Small intestine (tissue), 7 donors: ENCODE measurements at regions not wholly inside any gene's neighbourhood (a gene's known extent, or its start where the extent isn't known, plus 50 kb on each side); places are given as distances from the start of the nearest gene placed in this dataset.

Source experiments
- DNase-seq, 2 donors: peaks; one replicate each; pipeline versions ENCODE4 v3.0.0 to v3.0.0-alpha.2; 2013
- FAIRE-seq: peaks from 2 replicates; lab custom pipeline; 2012; peaks lifted over from hg19 to GRCh38; lab: Jason Lieb, UNC
- H3K27ac ChIP-seq, 3 donors: one replicate each; pipeline ENCODE4 v1.5.1; 2013; ENCODE audit warnings: low read length in 2 of 3, mild to moderate bottlenecking in 2 of 3, control low read depth in 1 of 3, inconsistent platforms in 1 of 3, low read depth in 1 of 3, moderate library complexity in 1 of 3
- H3K27me3 ChIP-seq, 3 donors: one replicate each; pipeline ENCODE4 v1.6.1; 2013; ENCODE audit warnings: low read length in 3 of 3, inconsistent platforms in 1 of 3; ENCODE audit not compliant: control insufficient read depth in 3 of 3, insufficient read depth in 3 of 3
- H3K36me3 ChIP-seq, 3 donors: one replicate each; pipeline ENCODE4 v1.6.1; 2013; ENCODE audit warnings: low read length in 3 of 3, inconsistent platforms in 1 of 3, low read depth in 1 of 3, mild to moderate bottlenecking in 1 of 3, moderate library complexity in 1 of 3; ENCODE audit not compliant: control insufficient read depth in 3 of 3, insufficient read depth in 2 of 3
- H3K4me1 ChIP-seq, 3 donors: one replicate each; pipeline ENCODE4 v1.6.1; 2013; ENCODE audit warnings: low read length in 2 of 3, inconsistent platforms in 1 of 3, low read depth in 1 of 3, mild to moderate bottlenecking in 1 of 3, moderate library complexity in 1 of 3; ENCODE audit not compliant: control insufficient read depth in 3 of 3, insufficient read depth in 2 of 3
- H3K4me3 ChIP-seq, 3 donors: one replicate each; pipeline ENCODE4 v1.5.1; 2013; ENCODE audit warnings: low read length in 3 of 3, control low read depth in 1 of 3, inconsistent platforms in 1 of 3, low read depth in 1 of 3, mild to moderate bottlenecking in 1 of 3, moderate library complexity in 1 of 3
- H3K9me3 ChIP-seq, 2 donors: one replicate each; pipeline ENCODE4 v1.6.1; 2013; ENCODE audit warnings: low read depth in 1 of 2, low read length in 1 of 2; ENCODE audit not compliant: control insufficient read depth in 2 of 2, insufficient read depth in 1 of 2
- WGBS, 3 donors: extraction: QIAGEN DNeasy Blood & Tissue Kit; methylation state at CpG; one replicate each; pipeline ENCODE4 v1.1.7; 2013; 5-methylcytosine and 5-hydroxymethylcytosine counted together
- donor health status: healthy with polysubstance abuse.
- donor health status: control.
- donor health status: control.
- donor health status: Bipolar disorder and iron deficiency.
- donor health status: healthy.

DNA sequence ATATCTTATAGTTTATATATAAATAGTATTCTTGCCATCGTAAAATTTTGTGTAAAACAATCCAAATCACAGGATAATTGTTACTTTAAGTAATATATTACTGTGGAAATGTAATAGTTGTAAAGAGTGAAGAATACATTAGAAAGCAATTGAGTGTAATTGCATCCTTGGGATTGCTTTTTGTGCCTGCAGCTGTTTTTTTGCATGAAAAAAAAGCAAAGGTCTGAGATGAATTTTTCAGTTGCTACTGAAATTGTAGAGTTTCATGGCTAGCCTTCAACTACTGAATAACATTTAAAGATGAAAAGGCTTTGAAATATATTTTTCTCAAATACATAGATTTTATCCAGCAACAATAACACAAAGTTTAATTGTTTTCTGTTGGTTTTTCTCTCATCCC, 232.0 kb upstream of the FAM174A start:
- H3K4me1 ChIP-seq, result no peaks in the 10 kb centered on the region
- no peak overlapping the region for H3K4me3 ChIP-seq
- H3K36me3 ChIP-seq, result no peaks in the 10 kb centered on the region
- no peaks in the 10 kb centered on the region for H3K27me3 ChIP-seq
- DNase-seq, result no peak
- FAIRE-seq, result no peak
- WGBS, 3 donors, result 67 to 79% (median 71%) methylated on average over 1 of the region's 1 CpG
- H3K27ac ChIP-seq, result no peak overlapping the region
- no peaks in the 10 kb centered on the region for H3K9me3 ChIP-seq

DNA sequence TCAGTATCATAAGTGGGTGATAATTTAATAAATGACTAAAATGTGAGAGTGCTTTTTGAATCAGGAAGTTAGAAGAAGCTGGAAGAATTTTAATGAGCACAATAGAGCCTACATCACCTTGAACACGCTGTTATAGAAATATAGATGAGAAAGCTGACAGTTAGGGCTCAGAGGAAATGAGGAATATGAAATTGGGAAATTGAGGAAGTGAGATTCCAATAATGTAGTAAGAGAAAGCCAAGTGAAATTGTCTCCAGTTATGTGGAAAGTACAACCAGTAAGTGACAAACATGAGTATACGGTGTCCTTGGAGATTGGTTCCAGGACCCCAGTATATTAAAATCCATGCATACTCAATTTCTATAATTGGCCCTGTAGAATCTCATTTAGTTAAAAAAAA, 235.9 kb upstream of the FAM174A start:
- Histone ChIP-seq H3K27ac (no peak overlapping the region), H3K9me3 (no peaks in the 10 kb centered on the region), H3K4me3 (no peak overlapping the region), H3K36me3 (no peaks in the 10 kb centered on the region), H3K4me1 (no peaks in the 10 kb centered on the region), H3K27me3 (no peaks in the 10 kb centered on the region)
- WGBS, 3 donors, result 85 to 93% (median 86%) methylated on average over 2 of the region's 2 CpGs
- no peak for FAIRE-seq
- DNase-seq, result no peak

DNA sequence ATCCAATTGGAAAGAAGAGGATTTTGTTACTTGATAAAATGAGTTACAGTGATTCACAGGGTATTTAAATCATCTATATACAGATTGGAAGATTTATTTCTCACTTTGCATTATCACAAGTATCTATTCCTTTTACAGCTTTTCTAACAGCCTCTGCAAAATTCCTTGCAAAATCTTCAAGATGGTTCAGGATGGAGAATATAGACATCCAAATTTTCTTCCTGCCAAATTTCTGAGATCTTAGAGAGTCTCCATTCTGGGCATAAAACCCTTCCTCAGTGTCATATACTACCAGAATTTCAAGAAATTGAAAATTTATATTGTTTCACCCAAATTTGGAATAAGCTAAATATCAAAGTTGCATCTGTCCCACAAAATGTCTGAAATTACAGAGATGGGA, 259.1 kb upstream of the FAM174A start:
- H3K9me3 ChIP-seq, result no peaks in the 10 kb centered on the region
- no peak for DNase-seq
- no peak for FAIRE-seq
- no peak overlapping the region for H3K4me3 ChIP-seq
- H3K36me3 ChIP-seq, result no peaks in the 10 kb centered on the region
- no peaks in the 10 kb centered on the region for H3K4me1 ChIP-seq
- no peaks in the 10 kb centered on the region for H3K27me3 ChIP-seq
- no peak overlapping the region for H3K27ac ChIP-seq

DNA sequence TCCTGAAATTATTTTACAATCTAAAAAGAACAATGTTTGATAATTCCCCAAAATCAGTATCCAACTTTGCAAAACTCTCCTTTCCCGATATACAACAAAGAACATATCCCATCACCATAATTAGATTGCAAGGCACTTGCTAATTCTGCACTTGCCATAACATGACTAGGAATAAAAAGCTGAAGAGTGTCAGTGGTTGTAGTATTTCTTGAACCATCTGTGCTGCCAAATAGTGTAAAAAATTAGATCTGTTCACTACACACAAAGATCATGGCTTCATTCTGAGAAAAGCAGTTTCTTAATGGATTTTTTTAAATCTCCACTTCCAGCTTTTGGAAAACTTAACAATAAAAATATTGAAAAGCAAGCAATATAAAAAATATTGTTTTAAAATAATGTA, 259.5 kb upstream of the FAM174A start:
- WGBS, 3 donors, result 85 to 88% (median 87%) methylated on average over 1 of the region's 1 CpG
- H3K4me3 ChIP-seq, result no peak overlapping the region
- no peak for DNase-seq
- H3K9me3 ChIP-seq, result no peaks in the 10 kb centered on the region
- H3K4me1 ChIP-seq, result no peaks in the 10 kb centered on the region
- no peak for FAIRE-seq
- no peaks in the 10 kb centered on the region for H3K27me3 ChIP-seq
- H3K36me3 ChIP-seq, result no peaks in the 10 kb centered on the region
- H3K27ac ChIP-seq, result no peak overlapping the region

DNA sequence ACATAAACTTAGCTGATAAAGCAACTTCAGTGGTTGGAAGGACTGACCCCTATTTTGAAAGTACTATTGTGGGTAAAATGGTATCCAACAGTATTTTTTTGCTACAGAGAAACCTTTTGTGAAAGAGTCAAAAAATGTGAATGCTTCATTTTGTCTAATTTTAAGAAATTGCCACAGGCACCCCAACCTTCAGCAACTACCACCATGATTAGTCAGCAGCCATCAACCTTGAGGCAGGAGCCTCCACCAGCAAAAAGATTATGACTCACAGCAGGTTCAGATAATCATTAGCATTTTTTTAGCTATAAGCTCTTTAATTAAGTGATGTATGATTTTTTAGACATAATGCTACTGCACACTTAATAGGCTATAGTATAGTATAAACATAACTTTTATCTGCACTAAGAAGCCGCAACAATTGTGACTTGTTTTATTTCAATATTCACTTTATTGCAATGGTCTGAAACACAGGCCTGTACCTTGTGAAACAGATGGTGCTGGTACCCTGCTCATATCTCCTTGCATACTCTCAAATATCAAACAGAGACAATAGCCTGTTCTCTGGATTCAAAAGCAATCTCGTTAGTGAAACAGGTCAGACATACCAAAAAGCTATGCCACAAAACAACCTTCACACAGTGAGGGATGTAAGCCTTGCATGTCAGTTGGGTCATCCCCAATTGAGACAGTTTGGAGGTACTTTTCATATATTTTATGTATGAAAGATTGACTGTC, 261.2 kb upstream of the FAM174A start:
- Histone ChIP-seq H3K9me3 (no peaks in the 10 kb centered on the region), H3K27me3 (no peaks in the 10 kb centered on the region), H3K36me3 (no peaks in the 10 kb centered on the region), H3K4me3 (no peak overlapping the region), H3K27ac (no peak overlapping the region), H3K4me1 (no peaks in the 10 kb centered on the region)
- no peak for FAIRE-seq
- no peak for DNase-seq
- 62 to 85% (median 79%) methylated on average over 2 of the region's 2 CpGs for WGBS, 3 donors

DNA sequence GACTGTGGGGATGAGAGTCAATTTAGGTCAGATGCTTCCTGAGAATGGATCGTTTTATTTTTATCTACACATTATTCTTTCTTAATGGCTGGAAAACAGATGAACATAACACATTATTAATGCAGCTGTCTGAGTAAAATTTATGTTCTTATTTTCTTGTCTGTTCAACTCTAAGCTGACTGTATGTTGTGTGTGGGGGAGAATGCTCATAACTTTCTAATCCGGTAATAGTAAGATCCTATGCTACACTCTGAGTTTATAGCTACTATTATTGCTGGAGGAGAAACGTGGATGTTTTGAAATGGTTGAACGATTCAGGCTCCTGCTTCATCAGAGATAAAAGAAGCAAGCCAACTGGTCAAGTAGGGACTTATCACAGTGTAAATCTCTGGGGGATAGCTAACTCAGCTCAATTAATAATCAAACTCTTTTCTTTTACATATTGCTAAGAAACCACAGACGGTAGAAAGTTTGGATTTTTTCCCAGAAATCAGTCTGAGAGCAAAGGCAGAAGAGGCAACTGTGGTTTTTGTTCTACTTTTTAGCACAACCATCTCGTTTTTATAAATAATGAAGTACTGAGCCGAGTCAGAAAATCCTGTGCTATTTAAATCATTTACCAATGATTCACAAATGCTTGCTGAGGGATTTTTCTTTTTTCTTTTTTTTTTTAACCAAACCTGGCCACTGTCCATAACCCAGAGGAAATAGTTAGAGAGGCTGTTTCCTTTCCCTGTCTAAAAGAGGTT, 265.0 kb upstream of the FAM174A start:
- Histone ChIP-seq H3K36me3 (no peaks in the 10 kb centered on the region), H3K4me3 (no peak overlapping the region), H3K9me3 (no peaks in the 10 kb centered on the region), H3K27ac (no peak overlapping the region), H3K27me3 (no peaks in the 10 kb centered on the region), H3K4me1 (no peaks in the 10 kb centered on the region)
- no peak for FAIRE-seq
- 16 to 33% (median 31%) methylated on average over 7 of the region's 7 CpGs for WGBS, 3 donors
- no peak for DNase-seq

DNA sequence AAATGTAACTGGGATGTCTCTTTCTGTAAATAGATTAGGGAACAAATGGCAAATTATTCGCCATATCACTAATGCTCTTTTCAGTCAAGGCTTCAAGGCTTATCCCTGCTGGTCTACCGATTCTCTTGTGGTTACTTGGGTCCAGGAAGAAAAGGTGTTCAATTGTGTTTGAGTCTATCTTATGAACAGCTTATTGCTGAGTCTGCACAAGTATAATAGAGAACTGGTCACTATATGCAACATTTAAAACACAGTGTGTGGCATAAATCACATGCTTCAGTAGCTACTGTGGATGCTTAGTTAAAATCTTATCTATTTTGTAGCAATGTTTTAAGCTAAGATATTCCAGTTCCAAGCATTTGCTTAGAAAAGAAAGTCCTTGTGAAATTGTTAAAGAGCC, 274.2 kb upstream of the FAM174A start:
- H3K36me3 ChIP-seq, result no peaks in the 10 kb centered on the region
- no peak overlapping the region for H3K4me3 ChIP-seq
- 81 to 88% (median 85%) methylated on average over 2 of the region's 2 CpGs for WGBS, 3 donors
- no peaks in the 10 kb centered on the region for H3K4me1 ChIP-seq
- FAIRE-seq (no peak), DNase-seq (no peak)
- no peak overlapping the region for H3K27ac ChIP-seq
- no peaks in the 10 kb centered on the region for H3K9me3 ChIP-seq
- H3K27me3 ChIP-seq, result no peaks in the 10 kb centered on the region

DNA sequence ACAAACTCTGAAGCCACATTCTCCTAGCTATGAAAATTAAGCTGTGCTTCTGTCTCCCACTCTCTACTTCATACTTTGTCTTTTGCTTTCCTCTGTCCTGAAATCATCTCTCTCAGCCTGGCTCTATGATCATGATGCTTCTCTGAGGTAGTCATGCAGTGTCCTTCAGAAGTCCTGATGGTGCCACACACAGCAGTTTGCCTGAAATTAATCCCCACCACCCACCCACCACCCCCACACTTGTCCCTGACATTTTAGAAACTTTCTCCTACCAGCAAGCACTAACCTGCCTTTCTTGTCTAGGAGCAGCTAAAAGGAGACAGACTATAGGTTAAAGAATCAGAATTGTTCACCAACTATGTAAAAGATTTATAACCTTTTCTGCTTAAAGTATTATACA, 282.2 kb upstream of the FAM174A start:
- FAIRE-seq, result no peak
- Histone ChIP-seq H3K4me3 (no peak overlapping the region), H3K27ac (no peak overlapping the region), H3K4me1 (no peaks in the 10 kb centered on the region), H3K36me3 (no peaks in the 10 kb centered on the region), H3K27me3 (no peaks in the 10 kb centered on the region), H3K9me3 (no peaks in the 10 kb centered on the region)
- DNase-seq, result no peak
